Heart right ventricle (tissue), 16 donors: ENCODE measurements at regions not wholly inside any gene's neighbourhood (a gene's known extent, or its start where the extent isn't known, plus 50 kb on each side); places are given as distances from the start of the nearest gene placed in this dataset.

ENCODE experiments used
- ATAC-seq, 8 donors: fragments of 200-7000 bp; cut with Tn5 transposase; one replicate each; pipeline ENCODE4 v1.9.1; 2020; ENCODE audit warnings: mild to moderate bottlenecking in 8 of 8, moderate library complexity in 8 of 8, moderate number of reproducible peaks in 1 of 8
- DNase-seq, 2 donors: peaks; one replicate each; pipeline ENCODE4 v3.0.0-alpha.2; 2020
- H3K27ac ChIP-seq, 10 donors: fragments of 200-600 bp; sonication (generic) in 2 of 10; one replicate each; pipeline versions ENCODE4 v1.5.0 to v1.8.0; 2020 to 2022; ENCODE audit warnings: mild to moderate bottlenecking in 3 of 10
- H3K27me3 ChIP-seq, 7 donors: fragments of 200-600 bp; one replicate each; pipeline ENCODE4 v1.8.0; 2021 to 2022; ENCODE audit warnings: mild to moderate bottlenecking in 2 of 7
- H3K36me3 ChIP-seq, 9 donors: fragments of 200-600 bp; sonication (generic) in 1 of 9; one replicate each; pipeline versions ENCODE4 v1.5.0 to v1.8.0; 2020 to 2022; ENCODE audit warnings: mild to moderate bottlenecking in 2 of 9
- H3K4me1 ChIP-seq, 9 donors: fragments of 200-600 bp; sonication (generic) in 1 of 9; one replicate each; pipeline versions ENCODE4 v1.5.0 to v1.8.0; 2020 to 2022; ENCODE audit warnings: mild to moderate bottlenecking in 4 of 9
- H3K4me3 ChIP-seq, 10 donors: fragments of 200-600 bp; sonication (generic) in 2 of 10; one replicate each; pipeline versions ENCODE4 v1.5.0 to v1.8.0; 2020 to 2022; ENCODE audit warnings: mild to moderate bottlenecking in 7 of 10, moderate library complexity in 2 of 10
- H3K9me3 ChIP-seq, 11 donors: fragments of 200-600 bp in 10 of 11; sonication (generic) in 2 of 11; one replicate each; pipeline versions ENCODE4 v1.5.0 to v1.8.0; 2013 to 2022; ENCODE audit warnings: mild to moderate bottlenecking in 2 of 11, control low read depth in 1 of 11, moderate library complexity in 1 of 11
- CTCF ChIP-seq, 9 donors: fragments of 200-600 bp; sonication (generic) in 2 of 9; IDR thresholded peaks; one replicate each; pipeline versions ENCODE4 v1.5.0 to v1.8.0; 2021 to 2022; ENCODE audit warnings: antibody characterized with exemption in 9 of 9, mild to moderate bottlenecking in 5 of 9, moderate library complexity in 1 of 9
- WGBS, 2 donors: extraction: QIAGEN DNeasy Blood & Tissue Kit; methylation state at CpG; one replicate each; pipeline ENCODE4 v1.1.7; 2013; ENCODE audit warnings: inconsistent platforms in 1 of 2; 5-methylcytosine and 5-hydroxymethylcytosine counted together
- intact Hi-C, 10 donors: fragments of 100-400 bp; cut with DNase I; formaldehyde crosslinking; loops; one replicate each; pipeline versions ENCODE4 v1.11.1 to v1.14.2; 2022
- donor health status: Arrhythmogenic right ventricular cardiomyopathy.
- donor health status: ischemic (EF 13 %, LVEDD 7.1; RV severe dilation, severe dysfunction).
- donor health status: healthy with polysubstance abuse.
- donor health status: DM: no; HTN: yes; CAD: no.
- donor health status: DM: no; HTN: no; CAD: no.
- donor health status: ischemic (EF 25% LVEDD 6.9; RV normal size, moderate dysfunction).
- donor health status: ischemic (EF 25% LVEDD 5.7; RV mildly dilated, moderate dysfunction).
- donor health status: healthy.
- donor health status: DM: yes; HTN: yes; CAD: no.
- donor health status: Ischemic cardiomyopathy.
- donor health status: ischemic (EF 35%, LVEDD 5.7; RV mildly dilated, moderate dysfunction).
- donor health status: nonischemic (EF 11% LVEDD 7.7; RV severe dilation, severe dysfunction).
- donor health status: DM: yes; HTN: yes; CAD: no.
- donor health status: PGD.
- donor health status: ischemic (EF 29% LVEDD 5.4; RV normal size, mild dysfunction).
- donor health status: nonischemic (EF 23%, LVEDD 6.1; RV moderate dilation, normal function).

- Histone ChIP-seq H3K27me3 (no peaks in the 10 kb centered on the region), H3K9me3 (no peaks in the 10 kb centered on the region), H3K4me3 (no peak overlapping the region), H3K36me3 (no peaks in the 10 kb centered on the region), H3K4me1 (no peaks in the 10 kb centered on the region), H3K27ac (no peak overlapping the region)
- 90 to 92% methylated on average over 1 of the region's 1 CpG for WGBS, 2 donors
- intact Hi-C loops = no loop called here
- TF ChIP-seq CTCF (IDR thresholded peaks at IDR 0.05) = no peak
- ATAC-seq (peak in 1 of 8 donors; percentile 55), DNase-seq (no peak)
Observed at GRCh38 chr5:60410427-60410826, 289.5 kb downstream of the DEPDC1B start.

- intact Hi-C loops = no loop called here
- Histone ChIP-seq H3K4me1 (peaks cover 0 to 8% (median 0%) of the 10 kb centered on the region in 9 donors), H3K36me3 (no peaks in the 10 kb centered on the region), H3K9me3 (no peaks in the 10 kb centered on the region), H3K27ac (peak overlapping the region in 1 of 10 donors; percentile 10), H3K4me3 (no peak overlapping the region), H3K27me3 (no peaks in the 10 kb centered on the region)
- WGBS, 2 donors = 53 to 65% methylated on average over 1 of the region's 1 CpG
- TF ChIP-seq CTCF (IDR thresholded peaks at IDR 0.05) = no peak
- no peak for DNase-seq
- ATAC-seq = peak in 5 of 8 donors; percentile 27 to 63 (median 56)
Observed at GRCh38 chr5:60404171-60404570, 295.8 kb downstream of the DEPDC1B start.

GRCh38 chr5:60403343-60404006 lies 296.5 kb downstream of the DEPDC1B start:
- intact Hi-C loops = no loop called here

GRCh38 chr5:60402161-60402785 lies 297.7 kb downstream of the DEPDC1B start:
- intact Hi-C loops = no loop called here
- Histone ChIP-seq H3K4me3 (no peak overlapping the region), H3K4me1 (peaks cover 0 to 8% (median 0%) of the 10 kb centered on the region in 9 donors), H3K9me3 (no peaks in the 10 kb centered on the region), H3K27me3 (no peaks in the 10 kb centered on the region), H3K27ac (no peak overlapping the region), H3K36me3 (no peaks in the 10 kb centered on the region)
- 88 to 90% methylated on average over 8 of the region's 8 CpGs for WGBS, 2 donors
- no peak for TF ChIP-seq CTCF (IDR thresholded peaks at IDR 0.05)
- DNase-seq = no peak
- ATAC-seq = no peak

More at GRCh38 chr5:60403343-60404006, 296.5 kb downstream of the DEPDC1B start:
- H3K27ac ChIP-seq = no peak overlapping the region
- no peaks in the 10 kb centered on the region for H3K36me3 ChIP-seq
- no peak for DNase-seq
- ATAC-seq = no peak
- no peak for TF ChIP-seq CTCF (IDR thresholded peaks at IDR 0.05)
- H3K27me3 ChIP-seq = no peaks in the 10 kb centered on the region
- peaks cover 0 to 8% (median 0%) of the 10 kb centered on the region in 9 donors for H3K4me1 ChIP-seq
- no peak overlapping the region for H3K4me3 ChIP-seq
- H3K9me3 ChIP-seq = no peaks in the 10 kb centered on the region
- 60 to 69% methylated on average over 1 of the region's 1 CpG for WGBS, 2 donors
